GM12875 (cell line): ENCODE measurements at regions not wholly inside any gene's neighbourhood (a gene's known extent, or its start where the extent isn't known, plus 50 kb on each side); places are given as distances from the start of the nearest gene placed in this dataset.

Experiments used
- H3K4me3 ChIP-seq: one replicate; pipeline ENCODE4 v1.5.1; 2011; ENCODE audit warnings: low read depth, low read length, control low read depth
- CTCF ChIP-seq: IDR thresholded peaks from 2 replicates; pipeline ENCODE4 v1.5.1; 2011; ENCODE audit warnings: low read depth, mild to moderate bottlenecking, control low read depth, inconsistent platforms, low read length, moderate library complexity, borderline replicate concordance; ENCODE audit not compliant: insufficient read depth

- no peak for TF ChIP-seq CTCF
These were observed 200.1 kb downstream of the DAD1 start for GRCh38 chr14:22388669-22389595.

GRCh38 chr14:22387776-22388241 is 201.2 kb downstream of the DAD1 start:
- no peak for TF ChIP-seq CTCF
- H3K4me3 ChIP-seq = no peak overlapping the region

More at GRCh38 chr14:22388669-22389595, 200.1 kb downstream of the DAD1 start:
- no peak overlapping the region for H3K4me3 ChIP-seq

- peak; percentile 60; the same call in 1 of the 2 replicates for TF ChIP-seq CTCF
- H3K4me3 ChIP-seq = no peak overlapping the region
These were observed 201.9 kb downstream of the DAD1 start for GRCh38 chr14:22386924-22387775.

GRCh38 chr14:22384974-22385526 is 204.0 kb downstream of the DAD1 start:
- no peak overlapping the region for H3K4me3 ChIP-seq

GRCh38 chr14:22384167-22384549 is 204.9 kb downstream of the DAD1 start:
- no peak overlapping the region for H3K4me3 ChIP-seq
- no peak for TF ChIP-seq CTCF

More at GRCh38 chr14:22384974-22385526, 204.0 kb downstream of the DAD1 start:
- TF ChIP-seq CTCF = no peak

- TF ChIP-seq CTCF = no peak
- no peak overlapping the region for H3K4me3 ChIP-seq
These were observed 205.4 kb downstream of the DAD1 start for GRCh38 chr14:22383515-22384166.
